Pulmonary artery endothelial cell (primary cell): ENCODE measurements at regions not wholly inside any gene's neighbourhood (a gene's known extent, or its start where the extent isn't known, plus 50 kb on each side); places are given as distances from the start of the nearest gene placed in this dataset.

Source experiments
- DNase-seq: peaks from one replicate; pipeline ENCODE4 v3.0.0-alpha.2; 2011; ENCODE audit warnings: low read depth, low spot score

DNA sequence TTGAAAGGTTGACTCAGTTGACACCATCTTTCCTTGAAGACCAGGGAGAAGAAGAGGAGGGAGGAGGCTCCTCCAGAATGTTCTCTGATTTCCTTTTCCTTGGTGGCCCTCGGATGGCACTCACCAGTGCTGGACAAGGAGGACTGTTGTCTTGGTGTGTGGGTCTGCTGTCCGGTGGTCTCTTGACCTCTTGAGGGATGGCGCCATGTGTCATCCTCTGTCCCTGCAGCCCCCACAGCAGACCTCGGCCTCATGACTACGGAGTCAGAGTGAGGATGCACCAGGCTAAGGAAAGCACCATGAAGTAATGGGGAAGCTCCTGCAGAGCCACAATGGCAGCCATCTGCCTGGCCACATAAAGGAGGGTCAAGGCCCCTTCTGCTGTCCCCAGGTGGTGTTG is 475.0 kb downstream of the GLRX3 start:
- DNase-seq: no peak

DNA sequence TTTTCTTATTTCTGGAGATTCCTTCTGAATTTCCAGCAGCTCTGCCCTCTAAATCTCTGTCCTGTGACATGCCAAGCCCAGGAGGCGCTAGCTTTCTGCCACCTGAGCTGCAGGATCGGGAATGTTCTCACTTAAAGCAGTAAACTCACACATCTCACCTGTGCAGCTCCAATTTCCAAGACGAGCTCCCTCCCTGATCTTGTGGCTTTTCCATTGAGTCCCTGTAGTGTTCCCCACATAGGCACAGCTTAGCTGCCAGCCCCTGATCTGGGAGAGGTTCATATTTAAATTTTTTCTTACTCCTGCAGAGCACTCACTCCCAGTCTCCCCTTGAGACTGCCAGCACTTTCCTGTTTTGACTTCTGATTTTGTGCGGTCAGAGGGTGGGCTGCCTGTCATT is 479.3 kb downstream of the GLRX3 start:
- no peak for DNase-seq

DNA sequence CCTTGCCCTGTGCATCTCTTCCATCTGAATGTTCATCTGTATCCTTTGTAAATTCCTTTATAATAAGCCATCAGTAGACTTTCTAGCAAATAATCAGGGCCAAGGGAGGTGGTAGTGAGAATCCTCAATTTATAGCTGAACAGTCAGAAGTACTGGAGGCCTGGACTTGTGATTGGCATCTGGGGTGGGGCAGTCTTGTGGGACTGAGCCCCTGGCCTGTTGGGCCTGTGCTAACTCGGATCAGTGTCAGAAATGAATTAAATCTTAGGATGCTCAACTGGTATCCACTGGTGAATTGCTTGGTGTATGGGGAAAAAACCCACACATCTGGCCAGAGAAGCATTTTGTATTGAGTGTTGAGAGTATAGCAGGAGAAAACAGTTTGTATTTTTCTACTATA is 481.8 kb downstream of the GLRX3 start:
- DNase-seq: no peak

DNA sequence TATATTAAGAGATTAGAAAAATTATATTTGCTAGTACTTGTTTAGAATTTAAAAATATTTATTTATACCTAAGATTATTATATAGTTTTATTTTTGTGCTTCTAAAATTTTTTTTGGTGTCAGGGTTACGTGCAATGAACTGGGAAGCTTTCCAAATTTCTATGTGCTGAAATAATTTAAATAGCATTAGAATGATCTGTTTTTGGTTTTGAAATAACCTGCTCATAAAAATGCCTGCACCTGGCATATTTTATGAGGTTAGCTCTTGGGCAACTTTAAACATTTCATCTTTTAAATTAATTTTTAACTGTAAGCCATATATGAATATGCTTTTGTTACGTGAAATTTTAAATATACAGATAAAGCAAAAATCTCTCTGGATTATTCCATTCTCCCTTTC is 482.5 kb downstream of the GLRX3 start:
- DNase-seq: no peak

DNA sequence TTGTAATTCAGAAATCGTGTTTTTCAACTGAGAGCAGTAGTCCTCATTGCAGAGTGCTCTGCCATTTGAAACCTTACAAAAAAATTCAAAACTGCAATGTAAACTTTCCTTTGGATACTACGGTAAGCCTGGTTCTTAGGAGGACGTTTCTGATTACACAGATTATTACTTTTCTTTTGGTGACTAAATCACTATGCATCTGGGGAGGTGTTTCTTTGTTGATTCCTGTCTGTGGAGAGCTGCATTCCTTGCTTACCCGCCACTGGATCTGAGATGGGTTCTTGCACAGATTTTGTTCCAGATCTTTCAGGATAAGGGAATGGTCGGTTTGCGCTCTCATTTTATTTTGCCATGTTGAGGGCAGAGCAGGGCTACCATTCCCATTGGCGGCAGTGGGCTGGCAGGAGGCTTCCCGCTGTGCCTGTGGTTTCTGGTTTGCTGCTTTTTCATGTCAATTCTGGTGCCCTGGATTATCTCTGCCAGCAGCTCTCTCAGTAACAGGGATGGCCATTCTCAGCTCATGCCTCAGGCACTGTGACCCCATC is 485.1 kb downstream of the GLRX3 start:
- DNase-seq: no peak

DNA sequence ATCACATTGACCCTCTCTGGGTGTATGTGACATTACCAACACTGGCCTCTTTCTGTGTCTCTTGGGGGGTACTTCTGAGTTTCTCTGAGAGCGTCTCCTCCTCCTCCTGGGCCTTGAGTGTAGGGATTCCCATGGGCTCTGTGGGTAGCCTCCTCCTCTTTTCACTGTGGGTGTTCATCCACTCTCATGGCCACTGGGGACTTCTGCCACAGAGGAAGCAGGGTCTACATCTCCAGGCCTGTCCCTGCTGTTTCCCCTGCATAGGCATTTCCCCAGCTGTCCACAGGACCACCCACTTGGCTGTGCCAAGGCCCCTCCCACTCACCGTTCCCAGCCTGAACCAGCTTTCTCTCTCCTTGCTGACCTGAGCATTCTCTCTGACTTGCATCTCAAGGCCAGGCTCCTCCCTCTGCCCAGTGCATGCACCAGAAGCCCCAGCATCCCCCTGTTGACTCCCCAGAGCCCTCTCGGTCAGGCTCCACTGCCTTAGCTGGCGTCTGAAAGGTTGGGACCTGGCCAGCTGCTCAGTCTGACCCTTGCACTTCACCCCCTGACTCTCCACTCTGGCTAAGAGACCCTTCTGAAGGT is 487.6 kb downstream of the GLRX3 start:
- DNase-seq: no peak

DNA sequence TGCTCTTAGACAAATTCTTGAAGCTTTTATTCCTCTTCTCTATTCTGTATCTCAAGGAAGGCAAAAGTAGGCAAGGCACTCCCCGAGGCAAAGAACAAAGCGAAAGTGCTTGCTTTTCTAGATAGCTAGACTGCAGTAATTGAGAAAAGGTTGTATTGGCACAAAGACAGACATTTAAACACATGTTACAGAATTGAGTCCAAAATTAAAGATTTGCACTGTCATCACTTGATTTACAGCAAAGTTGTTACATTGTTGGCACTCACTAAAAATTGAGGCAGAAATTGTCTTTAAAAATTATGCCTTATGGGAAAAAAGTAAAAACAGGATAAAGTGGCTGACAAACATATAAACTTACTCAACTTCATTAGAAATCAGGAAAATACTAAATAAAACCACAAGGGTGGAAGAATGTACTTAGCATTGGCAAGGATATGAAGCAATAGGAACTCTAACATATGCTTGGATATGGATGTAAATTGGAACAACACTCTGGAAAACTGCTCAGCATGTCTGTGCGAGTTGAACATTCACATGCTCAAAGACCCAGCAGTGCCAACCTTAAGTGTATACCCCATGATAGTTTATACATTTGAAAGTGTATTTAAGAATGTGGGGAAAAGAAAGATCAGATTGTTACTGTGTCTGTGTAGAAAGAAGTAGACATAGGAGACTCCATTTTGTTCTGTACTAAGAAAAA is 491.3 kb downstream of the GLRX3 start:
- no peak for DNase-seq

DNA sequence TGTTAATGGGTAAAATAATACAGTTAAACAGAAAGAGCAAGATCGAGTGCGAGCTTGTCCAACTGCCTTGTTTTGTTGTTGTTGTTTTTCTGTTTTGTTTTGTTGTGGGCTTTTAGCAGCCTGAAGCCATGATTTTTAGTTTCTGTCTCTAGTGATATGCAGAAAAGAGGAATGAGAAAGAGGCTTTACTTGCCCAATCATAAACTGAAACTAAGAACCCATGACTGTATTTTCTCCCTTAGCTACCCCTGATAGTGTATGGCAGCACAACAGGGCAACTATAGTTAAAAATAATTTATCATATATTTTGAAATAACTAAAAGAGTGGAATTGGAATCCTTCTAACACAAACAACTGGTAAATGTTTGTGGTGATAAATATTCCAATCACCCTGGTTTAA is 493.9 kb downstream of the GLRX3 start:
- DNase-seq: no peak

DNA sequence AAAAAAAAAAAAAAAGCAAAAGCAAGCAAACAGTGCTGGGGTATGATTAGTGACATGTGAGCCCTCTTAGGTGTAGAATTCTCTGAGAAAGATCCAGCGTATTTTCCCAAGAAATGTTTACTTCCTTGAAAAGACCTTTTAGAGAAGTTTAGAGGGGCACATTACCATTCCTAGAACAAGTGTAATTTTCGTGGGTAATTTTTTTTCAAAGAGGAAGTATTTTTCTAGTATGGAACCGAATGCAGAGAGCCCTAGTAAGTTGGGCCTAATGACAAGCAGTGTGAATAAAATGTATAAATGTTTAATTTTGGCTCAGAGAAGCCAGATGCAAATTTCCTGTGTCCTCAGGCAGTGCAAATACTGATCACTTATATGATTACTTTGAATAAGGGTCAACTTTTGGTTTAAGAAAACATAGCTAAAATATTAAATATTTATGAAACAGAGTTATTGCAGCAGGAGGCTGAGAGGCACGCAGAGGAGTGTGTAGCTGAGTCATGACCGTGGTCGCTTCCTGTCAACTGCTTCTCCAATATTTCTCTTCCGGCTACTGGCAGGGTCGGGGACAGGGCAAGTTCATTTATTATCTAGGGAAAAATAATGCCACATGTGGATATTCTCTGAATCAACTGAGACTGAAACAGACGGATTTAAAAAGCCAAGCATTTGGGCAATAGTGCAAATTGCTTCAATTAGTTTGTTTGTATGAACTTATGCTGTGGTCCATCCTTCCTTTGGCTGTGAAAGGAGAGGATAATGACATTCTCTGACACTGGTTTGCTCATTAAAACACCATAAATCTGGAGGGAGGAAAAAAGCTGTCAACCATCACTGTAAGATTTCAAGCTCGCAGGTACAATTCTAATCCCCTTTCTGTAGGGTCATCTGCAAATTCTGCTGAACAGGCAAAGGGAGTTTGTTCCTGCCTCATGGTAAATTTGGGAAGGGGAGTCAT is 495.2 kb downstream of the GLRX3 start:
- no peak for DNase-seq

DNA sequence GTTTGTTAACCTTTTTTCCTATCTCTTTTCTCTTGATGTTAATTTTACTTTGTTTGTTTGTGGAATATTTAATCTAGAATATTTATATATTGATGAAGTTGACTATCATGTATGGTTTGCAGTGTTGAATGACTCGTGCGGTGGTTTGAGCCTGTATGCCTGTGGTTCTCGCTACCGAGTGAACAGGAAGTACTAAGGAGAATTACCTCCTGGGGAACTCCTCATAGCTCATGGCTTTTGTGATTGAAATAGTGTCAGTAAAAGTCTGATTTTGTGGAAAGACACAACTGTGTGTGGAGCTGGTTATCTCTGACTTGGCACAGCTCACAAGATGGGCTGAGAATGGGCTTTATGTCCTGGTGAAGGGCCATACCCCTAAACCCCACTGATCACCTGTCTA is 498.6 kb downstream of the GLRX3 start:
- no peak for DNase-seq

DNA sequence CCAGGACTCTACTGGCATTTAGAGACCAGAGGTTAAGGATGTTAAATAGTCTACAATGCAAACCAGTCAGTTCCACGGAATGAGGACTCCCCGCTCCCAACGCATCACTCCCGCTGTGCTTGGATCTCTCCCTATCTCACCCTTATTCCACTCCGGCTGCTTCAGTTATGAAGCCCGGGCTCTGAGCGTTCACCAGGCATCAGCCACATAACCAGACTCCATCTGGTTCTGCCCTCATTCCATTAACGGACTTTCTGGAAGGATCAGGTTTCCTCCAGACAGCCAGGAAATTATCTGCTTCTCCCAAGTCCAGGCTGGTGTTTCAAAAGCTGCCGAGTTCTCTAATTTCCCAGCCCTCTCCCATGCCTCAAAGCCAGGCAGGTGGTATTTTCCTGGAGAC is 499.3 kb downstream of the GLRX3 start:
- no peak for DNase-seq

DNA sequence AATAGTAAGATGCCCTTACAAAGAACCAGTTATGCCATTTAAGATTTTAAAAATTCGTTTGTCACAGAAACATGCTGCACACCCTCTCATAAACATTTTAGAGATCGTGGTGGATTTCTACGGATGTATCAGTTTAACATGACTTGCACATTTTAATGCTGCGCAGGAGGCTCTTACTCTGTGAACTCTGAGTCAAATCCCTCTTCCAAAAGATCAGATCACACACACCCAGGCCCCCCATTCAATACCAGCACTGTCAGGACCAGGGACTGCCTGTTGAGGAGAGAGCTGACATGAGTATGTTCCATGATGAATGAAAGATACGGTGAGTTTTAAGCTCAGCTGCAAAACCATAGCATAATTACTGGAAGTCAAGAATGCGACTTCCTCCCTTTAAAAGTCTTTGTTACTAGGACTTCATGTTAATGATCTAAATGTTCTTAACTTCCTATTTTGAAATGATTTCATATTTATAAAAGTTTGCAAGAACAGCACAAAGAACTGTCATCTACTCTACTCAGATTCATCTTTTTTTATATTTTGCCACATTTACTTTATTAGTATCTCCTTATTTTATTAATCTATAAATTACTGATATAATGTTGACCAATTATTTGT is 500.2 kb downstream of the GLRX3 start:
- DNase-seq: no peak

DNA sequence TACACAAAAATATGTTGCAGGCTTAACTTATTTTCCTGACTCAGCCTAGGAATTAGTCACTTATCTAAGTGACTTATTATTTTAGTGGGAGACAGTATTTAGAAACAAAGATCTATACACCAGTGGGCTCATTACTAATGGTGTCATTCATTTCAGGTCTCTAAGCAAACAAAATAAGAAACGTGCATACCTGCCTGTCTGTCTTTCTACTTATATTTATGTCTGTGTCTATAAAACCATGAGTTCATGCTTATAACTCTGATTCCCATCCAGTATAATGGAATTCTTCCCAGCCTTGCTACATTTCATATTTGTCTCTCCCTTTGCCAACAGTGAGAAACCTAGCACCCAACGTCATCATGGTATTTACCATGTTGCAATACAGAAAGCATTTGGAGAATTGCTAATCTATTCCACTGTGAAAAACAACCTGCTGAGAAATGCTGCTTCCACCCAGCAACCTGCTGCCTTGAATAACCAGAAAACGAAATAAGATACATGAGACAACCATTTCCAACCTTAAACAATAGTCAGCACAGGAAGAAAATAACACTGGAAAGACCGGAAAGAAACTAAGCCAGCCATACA is 501.0 kb downstream of the GLRX3 start:
- DNase-seq: no peak

DNA sequence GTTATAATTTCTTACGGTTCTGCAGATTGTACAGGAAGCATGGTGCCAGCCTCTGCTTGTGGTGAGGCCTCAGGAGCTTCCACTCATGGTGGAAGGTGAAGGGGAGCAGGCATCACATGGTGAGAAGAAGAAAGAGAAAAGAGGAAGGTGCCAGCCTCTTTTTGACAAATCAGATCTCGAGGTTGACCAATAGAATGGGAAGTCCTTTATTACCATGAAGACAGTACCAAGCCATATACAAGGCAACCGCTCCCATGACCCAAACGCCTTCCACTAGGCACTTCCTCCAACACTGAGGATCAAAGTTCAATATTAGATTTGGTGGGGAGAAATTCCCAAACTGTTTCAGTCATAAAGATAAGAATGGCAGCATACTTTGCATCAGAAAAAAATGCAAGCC is 502.8 kb downstream of the GLRX3 start:
- no peak for DNase-seq

DNA sequence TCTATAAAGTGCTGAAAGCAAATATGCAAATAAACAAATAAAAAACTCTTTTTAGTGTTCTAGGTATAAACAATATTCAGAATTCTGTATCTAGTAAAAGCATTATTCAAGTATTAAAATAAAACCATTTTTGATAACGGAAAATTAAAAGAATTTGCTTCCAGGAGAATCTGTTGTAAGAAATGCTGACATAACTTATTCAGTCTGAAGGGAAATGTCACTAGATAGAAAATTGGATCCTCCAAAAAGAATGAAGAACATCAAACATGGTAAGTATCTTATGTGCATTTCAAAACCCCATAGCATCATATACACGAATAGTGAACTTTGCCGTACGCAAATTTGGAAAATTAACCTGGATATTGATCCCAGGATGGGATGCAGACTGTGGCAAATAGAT is 506.7 kb downstream of the GLRX3 start:
- DNase-seq: no peak

DNA sequence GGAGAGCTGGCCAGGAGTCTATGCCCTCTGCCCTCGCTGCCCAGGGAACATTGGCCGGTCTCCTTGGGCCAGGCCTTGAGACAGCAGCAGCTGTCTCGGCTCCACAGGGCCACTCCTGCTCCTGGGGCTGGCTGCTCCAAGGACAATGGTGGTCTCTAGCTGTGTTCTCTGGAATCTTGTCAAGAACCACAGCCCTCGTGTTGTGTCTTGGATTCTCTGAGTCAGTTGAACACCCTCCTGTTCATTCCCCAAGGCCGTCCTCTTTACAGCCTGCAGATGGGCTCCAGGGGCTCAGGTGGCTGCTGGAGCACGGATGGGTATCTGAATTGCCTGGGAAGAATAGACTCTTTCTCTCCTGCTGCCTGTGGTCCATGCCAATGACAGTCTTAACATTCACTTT is 511.1 kb downstream of the GLRX3 start:
- DNase-seq: no peak

DNA sequence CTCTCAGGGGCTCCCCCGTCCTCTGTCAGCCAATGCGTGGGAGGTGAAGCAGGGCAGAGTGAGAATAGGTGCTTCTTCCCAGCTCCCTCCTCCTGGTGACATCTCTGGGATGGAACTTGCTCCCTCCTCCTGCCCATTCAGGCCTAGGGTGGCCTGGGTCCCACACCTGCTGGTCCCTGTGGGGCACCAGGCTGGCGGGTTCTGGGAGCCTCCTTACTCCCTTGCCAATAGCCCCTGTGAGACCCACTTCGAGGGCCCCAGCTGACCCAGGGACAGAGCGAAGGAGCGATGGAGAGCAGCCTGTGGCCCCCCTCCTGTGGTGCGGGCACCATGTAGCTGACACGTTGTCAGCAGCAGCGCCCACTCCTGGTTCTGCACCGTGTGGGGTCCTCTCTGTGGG is 512.6 kb downstream of the GLRX3 start:
- DNase-seq: no peak

DNA sequence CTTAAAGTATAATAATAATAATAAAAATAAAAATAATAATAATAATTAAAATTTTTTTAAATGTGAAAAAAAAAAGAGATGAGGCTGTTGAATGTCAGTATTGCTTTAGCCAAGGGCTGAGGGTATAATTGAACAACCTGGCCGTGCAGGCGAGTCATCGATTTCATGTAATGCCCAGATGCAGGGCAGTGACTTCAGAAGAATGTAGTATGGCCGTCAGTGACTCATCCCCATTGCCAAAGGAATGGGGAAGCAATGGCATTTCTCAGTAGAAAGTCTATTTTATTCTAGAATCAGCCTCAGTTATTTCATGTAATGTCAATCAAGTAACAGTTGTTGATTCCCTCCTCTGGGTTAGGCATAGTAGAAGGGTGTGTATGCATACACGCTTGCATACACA is 516.4 kb downstream of the GLRX3 start:
- DNase-seq: no peak

DNA sequence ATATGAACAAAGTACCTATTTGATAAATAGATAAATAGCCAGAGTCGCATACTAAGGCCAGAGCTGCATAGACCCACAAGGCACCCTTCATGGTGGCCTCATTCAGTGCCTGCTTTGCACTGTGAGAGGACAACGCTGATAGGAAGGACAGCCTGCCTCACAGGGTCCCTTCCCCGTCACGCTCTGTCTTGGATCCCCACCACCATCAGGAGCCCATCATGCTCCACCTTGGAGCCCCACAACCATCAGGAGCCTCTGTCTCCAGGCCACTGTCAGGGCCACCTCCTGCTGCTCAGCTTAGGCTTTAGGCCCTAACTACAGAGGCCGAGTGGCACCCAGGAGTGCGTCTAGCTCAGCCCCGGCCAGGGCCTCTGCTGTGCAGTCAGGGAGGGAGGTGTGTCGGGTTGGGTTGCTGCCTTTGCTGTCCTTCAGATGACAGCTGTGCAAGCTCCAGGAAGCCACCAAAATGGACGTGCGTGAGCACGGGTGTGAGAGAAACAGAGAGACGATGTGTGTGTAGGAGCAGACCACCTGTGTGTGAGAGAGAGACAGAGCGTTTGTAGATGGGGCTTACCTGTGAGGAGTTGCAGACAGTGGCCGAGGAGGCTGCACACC is 516.9 kb downstream of the GLRX3 start:
- no peak for DNase-seq

DNA sequence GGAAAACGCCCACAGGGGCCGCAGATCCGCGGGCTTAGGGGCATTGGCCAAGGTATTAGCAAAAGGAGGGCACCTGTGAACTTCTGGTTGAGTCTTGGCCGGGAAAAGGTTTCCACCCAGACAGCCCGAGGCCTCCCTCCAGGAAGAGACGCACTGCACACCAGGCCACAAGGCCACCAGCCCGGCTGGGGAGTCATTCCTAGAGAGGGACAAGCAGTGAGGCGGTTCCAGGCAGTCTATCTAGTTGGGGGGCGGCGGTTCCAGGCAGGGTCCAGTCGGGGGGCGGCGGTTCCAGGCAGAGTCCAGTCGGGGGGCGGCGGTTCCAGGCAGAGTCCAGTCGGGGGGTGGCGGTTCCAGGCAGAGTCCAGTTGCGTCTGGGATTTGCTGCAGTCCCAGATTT is 518.5 kb downstream of the GLRX3 start:
- DNase-seq: no peak
